Skin epidermis (tissue), 12 donors: ENCODE measurements at regions not wholly inside any gene's neighbourhood (a gene's known extent, or its start where the extent isn't known, plus 50 kb on each side); places are given as distances from the start of the nearest gene placed in this dataset.

Source experiments
- H3K27ac ChIP-seq, 21 experiments: fragments of 200-600 bp; sonication (generic) in 11 of 21; one replicate each; pipeline ENCODE4 v1.5.0; 2020; ENCODE audit warnings: mild to moderate bottlenecking in 3 of 21, inconsistent platforms in 2 of 21, moderate library complexity in 2 of 21
- H3K4me3 ChIP-seq, 7 experiments: fragments of 200-600 bp; sonication (generic) in 2 of 7; one replicate each; pipeline ENCODE4 v1.5.0; 2020; ENCODE audit warnings: inconsistent platforms in 2 of 7, mild to moderate bottlenecking in 2 of 7, moderate library complexity in 1 of 7

DNA sequence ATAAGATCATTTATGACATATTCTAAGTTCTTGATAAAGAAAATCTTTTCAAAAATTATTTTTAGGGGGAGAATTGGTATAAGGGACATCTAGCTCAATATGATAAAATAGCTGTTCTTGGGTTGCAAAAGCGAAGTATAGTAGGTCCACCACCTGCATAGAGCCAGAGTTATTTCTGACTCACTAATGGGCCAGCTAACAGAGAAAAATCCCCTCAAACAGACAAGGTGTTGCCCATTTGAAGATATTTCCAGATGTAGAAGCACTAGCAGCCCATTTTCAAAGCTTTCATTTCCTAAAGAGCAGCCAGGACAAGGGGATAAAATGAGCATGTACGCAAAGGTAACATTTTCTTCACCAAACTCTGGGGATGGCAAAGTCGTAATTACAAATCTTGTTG is 165.7 kb upstream of the FN1 start:
- peak overlapping the region in 1 of 21 experiments; percentile 25 for H3K27ac ChIP-seq
- H3K4me3 ChIP-seq, result no peak overlapping the region

- H3K4me3 ChIP-seq, result no peak overlapping the region
- peak overlapping the region in 2 of 21 experiments; percentile 2 to 11 for H3K27ac ChIP-seq
These were observed 162.6 kb upstream of the FN1 start for GRCh38 chr2:215598376-215598975.

GRCh38 chr2:215597577-215597976 is 161.7 kb upstream of the FN1 start:
- Histone ChIP-seq H3K4me3 (no peak overlapping the region), H3K27ac (peak overlapping the region in 1 of 21 experiments; percentile 11)

DNA sequence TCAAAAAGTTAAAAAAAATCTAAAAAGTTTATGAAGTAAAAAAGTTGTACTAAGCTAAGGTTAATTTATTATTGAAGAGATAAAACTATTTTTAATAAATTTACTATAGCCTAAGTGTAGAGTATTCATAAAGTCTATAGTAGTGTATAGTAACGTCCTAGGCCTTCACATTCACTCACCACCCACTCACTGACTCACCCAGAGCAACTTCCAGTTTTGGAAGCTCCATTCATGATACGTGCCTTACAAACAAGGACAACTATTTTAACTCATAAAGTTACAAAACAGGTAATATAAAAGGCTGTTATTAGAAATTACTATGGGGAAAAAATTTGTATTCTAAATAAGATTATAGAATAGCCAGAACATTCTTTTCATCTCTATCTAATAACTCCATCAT is 158.9 kb upstream of the FN1 start:
- no peak overlapping the region for H3K27ac ChIP-seq

DNA sequence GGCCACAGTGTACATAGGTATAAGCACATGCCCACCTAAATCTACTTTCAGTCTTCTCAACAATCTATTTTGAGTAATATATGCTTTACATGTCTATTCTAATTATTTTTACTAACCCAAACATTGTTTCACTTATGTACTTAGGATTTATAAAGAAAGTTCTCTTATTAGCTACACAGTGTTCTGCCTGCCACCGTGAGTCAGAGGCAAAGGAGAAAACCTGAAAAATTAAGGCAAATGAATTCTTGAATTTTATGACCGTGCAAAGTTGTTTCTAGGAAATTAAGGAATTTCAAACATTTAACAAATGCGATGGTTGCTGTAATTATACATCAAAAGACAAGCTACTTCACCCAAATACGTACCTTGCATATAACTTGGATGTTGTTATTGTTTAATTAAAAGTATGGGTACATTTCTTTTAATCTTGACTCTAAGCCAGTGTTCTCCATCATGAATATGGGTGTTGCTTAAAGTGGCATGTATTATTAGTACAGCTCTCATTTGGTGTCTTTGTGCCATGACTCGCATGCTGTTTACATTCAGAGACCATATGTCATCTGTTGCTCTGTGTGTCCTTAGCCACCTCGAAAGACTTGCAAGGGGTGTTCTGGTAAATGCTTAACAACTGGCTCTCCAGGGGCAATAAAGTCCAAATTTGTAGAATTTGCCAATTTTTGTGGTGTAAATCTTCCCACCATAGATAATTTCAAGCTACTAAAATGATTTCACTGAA is 154.3 kb upstream of the FN1 start:
- Histone ChIP-seq H3K4me3 (no peak overlapping the region), H3K27ac (no peak overlapping the region)

More for the DNA sequence above, 158.9 kb upstream of the FN1 start:
- no peak overlapping the region for H3K4me3 ChIP-seq

- H3K4me3 ChIP-seq, result no peak overlapping the region
- H3K27ac ChIP-seq, result no peak overlapping the region
These were observed 148.0 kb upstream of the FN1 start for GRCh38 chr2:215583881-215584280.

GRCh38 chr2:215579809-215580208 is 143.9 kb upstream of the FN1 start:
- H3K4me3 ChIP-seq, result no peak overlapping the region

DNA sequence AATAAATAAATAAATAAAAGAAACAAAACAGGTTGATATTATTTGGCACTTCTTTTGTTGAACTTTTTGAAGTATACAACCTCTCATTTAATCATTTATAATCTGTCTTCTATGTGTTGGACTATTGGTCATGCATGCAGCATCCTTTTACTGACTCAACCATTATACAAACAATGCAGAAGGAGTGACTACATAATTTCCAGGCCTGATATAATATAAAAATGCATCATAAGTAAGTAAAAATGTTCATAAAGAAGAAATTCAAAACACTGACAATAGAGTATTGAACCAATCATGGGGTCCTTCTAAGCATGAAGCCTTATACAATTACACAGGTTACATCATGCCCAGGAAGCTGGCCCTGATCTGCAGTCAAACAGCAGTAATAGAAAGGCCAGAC is 141.5 kb upstream of the FN1 start:
- Histone ChIP-seq H3K4me3 (no peak overlapping the region), H3K27ac (no peak overlapping the region)

More at GRCh38 chr2:215579809-215580208, 143.9 kb upstream of the FN1 start:
- H3K27ac ChIP-seq, result peak overlapping the region in 2 of 21 experiments; percentile 3 to 45

GRCh38 chr2:215576572-215576971 is 140.7 kb upstream of the FN1 start:
- no peak overlapping the region for H3K27ac ChIP-seq

DNA sequence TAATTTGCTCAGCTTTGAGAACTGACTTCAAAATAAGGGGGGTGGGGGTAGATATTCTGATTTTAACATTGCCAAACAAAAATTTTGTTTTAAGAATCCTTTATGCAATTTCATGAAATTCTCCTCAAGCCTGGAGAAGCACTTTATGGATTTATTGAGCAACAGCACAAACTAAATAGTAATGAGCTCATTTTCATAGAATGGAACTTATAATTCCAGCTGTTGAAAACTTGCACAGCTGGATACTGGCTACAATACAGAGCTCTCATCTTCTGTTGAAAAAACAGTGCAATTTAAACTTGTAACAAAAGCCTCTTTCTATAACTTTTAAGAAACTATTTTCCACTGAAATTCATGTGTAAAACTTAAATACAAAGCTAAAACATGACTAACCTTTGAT is 137.6 kb upstream of the FN1 start:
- peak overlapping the region in 1 of 21 experiments; percentile 2 for H3K27ac ChIP-seq
- H3K4me3 ChIP-seq, result no peak overlapping the region

More at GRCh38 chr2:215576572-215576971, 140.7 kb upstream of the FN1 start:
- no peak overlapping the region for H3K4me3 ChIP-seq

DNA sequence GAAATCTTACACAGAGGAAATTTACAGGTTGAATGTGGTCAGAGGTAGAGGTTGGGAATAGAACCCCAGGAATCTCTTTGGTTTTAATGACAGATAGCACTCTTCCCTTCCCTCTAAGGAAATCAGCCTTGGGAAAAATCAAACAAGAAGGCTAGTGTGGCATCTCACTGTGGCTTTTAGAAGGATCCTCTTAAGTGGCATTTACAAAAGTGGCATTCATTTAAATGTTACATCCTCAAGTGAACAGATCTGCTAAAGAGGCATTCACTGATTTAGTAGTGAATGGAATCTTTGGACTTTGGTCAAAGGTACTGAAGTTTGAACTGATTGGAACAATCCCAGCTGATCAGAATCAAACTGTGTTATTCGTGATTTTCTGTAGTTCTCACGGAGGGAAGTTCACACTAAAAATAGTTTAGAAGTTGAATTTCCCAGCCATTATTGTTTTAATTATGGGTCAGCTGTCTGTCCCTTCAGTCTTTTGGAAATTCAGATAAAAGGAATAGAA is 136.5 kb upstream of the FN1 start:
- H3K4me3 ChIP-seq, result no peak overlapping the region

GRCh38 chr2:215571689-215572088 is 135.8 kb upstream of the FN1 start:
- H3K4me3 ChIP-seq, result no peak overlapping the region
- no peak overlapping the region for H3K27ac ChIP-seq

More for the DNA sequence above, 136.5 kb upstream of the FN1 start:
- no peak overlapping the region for H3K27ac ChIP-seq

DNA sequence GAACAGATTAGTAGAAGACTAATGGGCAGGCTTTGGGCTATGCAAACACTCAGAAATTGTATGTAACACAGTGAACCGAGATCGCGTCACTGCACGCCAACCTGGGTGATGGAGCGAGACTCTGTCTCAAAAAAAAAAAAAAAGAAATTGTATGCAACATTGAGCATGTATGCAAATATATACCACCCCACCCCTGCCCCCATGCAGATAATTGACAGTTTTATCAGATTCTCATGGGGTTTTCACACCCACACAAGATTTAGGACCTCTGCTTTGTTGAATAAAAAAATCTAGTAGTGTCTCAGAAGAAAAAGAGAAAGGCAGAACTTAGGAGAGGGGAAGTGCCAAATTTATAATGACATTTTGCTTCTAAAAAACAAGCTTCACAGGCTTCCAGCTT is 131.6 kb upstream of the FN1 start:
- no peak overlapping the region for H3K4me3 ChIP-seq
- no peak overlapping the region for H3K27ac ChIP-seq

DNA sequence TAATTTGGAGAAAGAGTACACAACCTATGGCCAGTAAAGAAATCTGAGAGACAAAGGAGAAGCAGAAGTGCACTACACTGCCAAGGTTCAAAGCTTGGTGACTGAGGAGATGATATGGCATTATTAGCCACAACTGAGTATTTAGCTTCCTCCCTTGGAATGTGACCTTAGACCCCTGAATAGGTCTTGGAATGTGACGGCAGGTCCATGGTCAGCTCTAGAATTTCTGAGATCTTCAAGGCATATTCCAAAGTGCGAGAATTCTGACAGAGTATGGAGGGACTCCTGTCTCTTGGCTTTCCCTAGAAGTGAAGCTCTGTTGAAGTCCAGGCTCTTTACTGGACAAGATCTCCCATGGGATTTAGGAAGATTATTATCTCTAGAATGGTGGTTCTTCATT is 130.0 kb upstream of the FN1 start:
- H3K4me3 ChIP-seq, result no peak overlapping the region
- no peak overlapping the region for H3K27ac ChIP-seq

GRCh38 chr2:215557701-215558100 is 121.8 kb upstream of the FN1 start:
- Histone ChIP-seq H3K27ac (no peak overlapping the region), H3K4me3 (no peak overlapping the region)

GRCh38 chr2:215556979-215557378 is 121.1 kb upstream of the FN1 start:
- no peak overlapping the region for H3K27ac ChIP-seq
- no peak overlapping the region for H3K4me3 ChIP-seq

DNA sequence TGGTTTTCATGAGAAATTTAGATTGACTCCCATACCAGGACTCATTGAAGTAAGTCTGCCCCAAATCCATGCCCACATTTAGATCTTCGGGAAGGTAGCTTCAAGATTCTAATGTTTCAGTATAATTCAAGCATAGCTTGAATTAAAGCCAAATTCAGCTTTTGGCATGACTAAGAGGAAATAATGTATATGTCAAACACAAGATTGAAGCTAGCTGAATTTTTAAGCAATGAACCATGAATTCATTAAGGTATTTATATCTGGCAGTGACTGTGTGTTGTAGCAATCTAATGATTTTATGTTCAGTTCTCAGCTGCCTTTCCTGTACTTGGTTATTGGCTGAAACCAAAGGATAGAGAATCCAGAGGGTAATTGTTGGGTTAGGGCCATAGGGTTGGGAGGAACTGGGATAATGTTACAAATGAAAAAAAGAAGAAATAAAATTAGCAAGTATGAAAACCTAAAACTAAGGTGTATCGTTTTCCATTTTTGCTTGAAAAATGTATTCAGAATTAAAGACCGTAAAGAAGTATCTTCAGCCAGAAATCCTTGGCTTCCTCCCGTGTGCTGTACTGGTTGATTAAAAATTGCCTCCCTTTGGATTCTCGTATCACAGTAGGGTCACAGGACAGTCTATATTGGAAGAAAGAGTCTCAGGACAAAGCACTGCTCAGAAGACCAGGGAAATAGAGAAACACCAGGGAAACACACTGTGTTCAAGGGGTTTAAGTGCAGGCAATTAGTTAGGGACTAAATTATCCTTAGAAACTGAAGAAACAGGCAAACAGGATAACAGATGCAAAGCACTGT is 119.0 kb upstream of the FN1 start:
- no peak overlapping the region for H3K4me3 ChIP-seq
- H3K27ac ChIP-seq, result no peak overlapping the region

DNA sequence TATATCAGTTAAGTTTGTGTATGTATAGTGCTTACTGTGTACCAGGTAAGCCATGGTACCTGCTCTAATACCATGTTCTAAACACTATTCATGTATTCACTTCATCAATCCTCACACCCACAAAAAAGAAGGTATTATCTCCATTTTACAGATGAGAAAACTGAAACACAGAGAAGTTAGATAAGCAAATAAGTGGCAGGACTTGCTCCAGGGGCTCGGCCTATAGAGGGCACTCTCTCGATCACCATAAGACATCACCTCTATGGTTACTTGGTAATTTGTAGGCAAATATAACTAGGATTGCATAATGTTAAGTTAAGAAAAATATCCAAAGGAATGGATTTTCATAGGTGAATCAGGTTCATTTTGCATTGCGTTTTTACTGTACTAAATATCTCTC is 118.1 kb upstream of the FN1 start:
- H3K27ac ChIP-seq, result no peak overlapping the region

GRCh38 chr2:215552144-215552580 is 116.3 kb upstream of the FN1 start:
- Histone ChIP-seq H3K4me3 (no peak overlapping the region), H3K27ac (no peak overlapping the region)

More for the DNA sequence above, 118.1 kb upstream of the FN1 start:
- no peak overlapping the region for H3K4me3 ChIP-seq

- Histone ChIP-seq H3K27ac (no peak overlapping the region), H3K4me3 (no peak overlapping the region)
These were observed 114.5 kb upstream of the FN1 start for GRCh38 chr2:215550331-215550730.
